Activated CD4-positive, alpha-beta T cell treated with anti-CD3 and anti-CD28 coated beads, Interleukin-2, amount 10 ng/mL, durations not matched to agents 7 days and 5 days (primary cell): ENCODE measurements at regions not wholly inside any gene's neighbourhood (a gene's known extent, or its start where the extent isn't known, plus 50 kb on each side); places are given as distances from the start of the nearest gene placed in this dataset.

Experiments used
- CTCF ChIA-PET: fragments of 350-600 bp; sonication (Branson Sonifier 250); formaldehyde crosslinking; loops from one replicate; lab custom pipeline; 2021; ENCODE audit warnings: antibody characterized with exemption; lab: Charles Lee
- POLR2A ChIA-PET: fragments of 350-600 bp; sonication (Branson Sonifier 250); formaldehyde crosslinking; loops from one replicate; lab custom pipeline; 2021; ENCODE audit warnings: antibody characterized with exemption; lab: Charles Lee
- DNase-seq: peaks from one replicate; pipeline ENCODE4 v3.0.0-alpha.2; 2020
- H3K27ac Mint-ChIP-seq: one replicate; pipeline ENCODE4 v1.8.0; 2021; ENCODE audit warnings: mild to moderate bottlenecking, moderate library complexity, mixed read lengths
- H3K27me3 Mint-ChIP-seq: one replicate; pipeline ENCODE4 v1.8.0; 2021; ENCODE audit warnings: mixed read lengths
- H3K36me3 Mint-ChIP-seq: one replicate; pipeline ENCODE4 v1.8.0; 2021; ENCODE audit warnings: low read depth, mixed read lengths
- H3K4me1 Mint-ChIP-seq: one replicate; pipeline ENCODE4 v1.8.0; 2021; ENCODE audit warnings: mixed read lengths
- H3K4me3 Mint-ChIP-seq: one replicate; pipeline ENCODE4 v1.8.0; 2021; ENCODE audit warnings: mild to moderate bottlenecking, moderate library complexity, mixed read lengths
- H3K9me3 Mint-ChIP-seq: one replicate; pipeline ENCODE4 v1.8.0; 2021; ENCODE audit warnings: mixed read lengths

DNA sequence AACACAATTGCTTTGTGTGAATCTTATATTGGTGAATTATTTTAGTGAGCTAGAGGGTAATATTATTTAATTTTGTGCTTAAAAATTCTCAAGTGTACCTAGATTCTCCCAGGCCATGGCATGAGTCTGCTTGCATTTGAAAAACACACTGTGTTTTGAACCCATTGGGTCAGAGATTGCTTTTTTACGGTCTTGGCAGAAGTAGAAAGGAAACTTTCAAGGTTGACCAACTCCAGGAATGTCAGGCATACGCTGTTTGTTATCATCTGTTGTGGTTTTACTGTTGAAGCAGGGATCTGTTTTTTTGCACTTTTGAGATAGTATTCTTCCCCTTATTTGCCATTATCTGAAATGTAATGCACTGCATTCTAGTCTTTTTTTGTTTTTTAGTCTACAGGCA, 377.4 kb downstream of the RPRM start:
- no peaks in the 10 kb centered on the region for H3K27me3 Mint-ChIP-seq
- ChIA-PET CTCF (no interaction called here), POLR2A (no interaction called here)
- no peaks in the 10 kb centered on the region for H3K4me1 Mint-ChIP-seq
- no peaks in the 10 kb centered on the region for H3K36me3 Mint-ChIP-seq
- no peak overlapping the region for H3K4me3 Mint-ChIP-seq
- no peak for DNase-seq
- no peak overlapping the region for H3K27ac Mint-ChIP-seq
- H3K9me3 Mint-ChIP-seq: peaks cover 5% of the 10 kb centered on the region

DNA sequence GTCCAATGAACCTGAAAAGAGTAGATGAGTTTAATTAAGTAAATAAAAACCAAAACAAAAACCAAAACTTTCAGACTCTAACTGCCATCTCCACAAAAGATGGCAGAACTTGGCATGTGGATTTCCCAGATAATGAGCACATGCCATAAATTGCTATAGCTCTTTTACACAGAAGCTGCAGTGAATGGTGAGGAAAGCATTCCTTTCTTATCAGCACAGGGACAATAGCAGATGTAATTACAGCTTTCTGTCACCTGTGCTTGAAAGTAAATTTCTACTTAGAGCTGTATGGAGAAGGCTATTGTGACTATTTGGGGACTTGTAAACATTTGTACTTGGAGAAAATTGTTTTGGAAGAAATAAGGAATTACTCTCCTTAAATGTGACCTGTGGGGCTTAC, 378.4 kb downstream of the RPRM start:
- no peak overlapping the region for H3K27ac Mint-ChIP-seq
- POLR2A ChIA-PET: no interaction called here
- CTCF ChIA-PET: no interaction called here
- no peaks in the 10 kb centered on the region for H3K36me3 Mint-ChIP-seq
- no peaks in the 10 kb centered on the region for H3K4me1 Mint-ChIP-seq
- H3K4me3 Mint-ChIP-seq: no peak overlapping the region
- DNase-seq: no peak
- no peaks in the 10 kb centered on the region for H3K27me3 Mint-ChIP-seq
- H3K9me3 Mint-ChIP-seq: peaks cover 5% of the 10 kb centered on the region

DNA sequence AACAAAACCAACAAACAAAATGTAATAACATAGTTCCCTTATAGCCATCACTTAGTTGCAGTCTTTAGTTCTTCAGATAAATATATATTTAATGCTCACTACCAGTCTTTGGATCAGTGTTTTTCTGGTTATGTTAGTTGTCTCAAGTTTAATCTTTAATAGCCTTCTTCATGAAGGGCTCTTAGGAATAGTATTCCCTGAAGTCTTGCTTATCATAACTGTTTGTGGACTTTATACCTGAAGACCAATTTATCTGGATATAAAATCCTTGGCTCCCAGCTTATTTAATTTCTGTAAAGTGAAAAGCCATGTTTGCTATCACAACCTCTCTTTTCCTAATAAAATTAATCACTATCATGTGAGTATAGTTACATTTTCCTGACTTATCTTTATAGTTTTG, 379.7 kb downstream of the ARL6IP6 start:
- Mint-ChIP-seq H3K27ac (no peak overlapping the region), H3K36me3 (no peaks in the 10 kb centered on the region), H3K9me3 (peaks cover 8% of the 10 kb centered on the region), H3K4me3 (no peak overlapping the region), H3K27me3 (no peaks in the 10 kb centered on the region), H3K4me1 (no peaks in the 10 kb centered on the region)
- ChIA-PET CTCF (no interaction called here), POLR2A (no interaction called here)
- no peak for DNase-seq

DNA sequence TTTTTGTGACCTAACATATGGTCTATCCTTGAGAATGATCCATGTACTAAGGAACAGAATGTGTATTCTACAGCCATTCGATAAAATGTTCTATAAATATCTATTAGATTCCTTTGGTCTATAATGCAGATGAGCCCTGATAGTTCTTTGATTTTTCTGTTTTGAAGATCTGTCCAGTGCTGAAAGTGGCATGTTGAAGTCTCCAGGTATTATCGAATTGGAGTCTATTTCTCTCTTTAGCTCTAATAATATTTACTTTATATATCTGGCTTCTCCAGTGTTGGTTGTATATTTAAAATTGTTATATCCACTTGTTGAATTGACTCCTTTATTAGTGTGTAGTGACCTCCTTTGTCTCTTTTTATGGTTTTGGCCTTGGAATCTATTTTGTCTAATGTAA, 377.9 kb downstream of the ARL6IP6 start:
- POLR2A ChIA-PET: no interaction called here
- Mint-ChIP-seq H3K9me3 (peaks cover 8% of the 10 kb centered on the region), H3K4me1 (no peaks in the 10 kb centered on the region), H3K27ac (no peak overlapping the region), H3K36me3 (no peaks in the 10 kb centered on the region), H3K27me3 (no peaks in the 10 kb centered on the region), H3K4me3 (no peak overlapping the region)
- CTCF ChIA-PET: no interaction called here
- DNase-seq: no peak

DNA sequence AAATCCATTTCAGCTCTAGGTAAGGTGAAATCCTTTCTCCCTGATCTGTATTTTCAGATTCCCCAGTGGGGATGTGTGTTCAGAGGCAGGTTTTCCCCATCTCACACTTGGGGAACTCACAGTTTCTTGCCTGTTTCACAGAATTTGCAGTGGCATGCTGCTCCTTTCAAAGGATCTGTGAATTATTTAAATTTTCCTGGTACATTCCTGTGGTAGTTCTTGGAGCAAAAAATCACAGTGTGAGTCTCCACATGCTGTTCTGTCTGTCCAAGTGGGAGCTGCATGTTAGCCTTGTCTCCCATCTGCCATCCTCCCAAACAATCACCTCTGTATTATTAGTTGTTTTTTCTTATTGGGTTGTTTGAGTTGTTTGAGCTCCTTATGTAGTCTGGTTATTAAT, 372.9 kb downstream of the ARL6IP6 start:
- POLR2A ChIA-PET: no interaction called here
- Mint-ChIP-seq H3K4me3 (no peak overlapping the region), H3K27me3 (no peaks in the 10 kb centered on the region), H3K36me3 (no peaks in the 10 kb centered on the region), H3K9me3 (peaks cover 5% of the 10 kb centered on the region), H3K4me1 (no peaks in the 10 kb centered on the region), H3K27ac (no peak overlapping the region)
- CTCF ChIA-PET: interaction anchor here (0.8 kb wide), 1 partner anchor 33 kb away, joined by 3 read pairs; no protein-coding TSS in a partner anchor
- DNase-seq: no peak

DNA sequence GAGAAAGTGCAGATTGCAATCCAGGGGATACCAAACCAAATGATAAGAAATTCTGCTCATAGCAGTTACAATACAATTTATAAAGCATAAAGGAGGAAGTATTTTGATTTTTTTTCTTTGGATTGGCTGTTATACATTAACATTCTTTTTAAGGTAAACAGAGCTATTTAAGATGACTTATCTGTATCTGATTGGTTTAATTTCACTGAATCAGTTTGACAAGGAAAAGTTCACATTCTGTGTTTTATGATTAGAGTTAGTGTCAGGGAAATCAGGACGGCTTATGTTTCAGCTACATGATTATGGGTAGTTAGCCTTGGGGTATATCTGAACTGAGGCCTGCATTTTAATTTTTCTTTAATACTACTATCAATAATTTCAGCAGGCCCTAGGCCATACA, 360.9 kb downstream of the ARL6IP6 start:
- Mint-ChIP-seq H3K27ac (no peak overlapping the region), H3K4me3 (no peak overlapping the region), H3K9me3 (no peaks in the 10 kb centered on the region), H3K4me1 (no peaks in the 10 kb centered on the region), H3K36me3 (no peaks in the 10 kb centered on the region), H3K27me3 (no peaks in the 10 kb centered on the region)
- no peak for DNase-seq
- ChIA-PET CTCF (no interaction called here), POLR2A (no interaction called here)

GRCh38 chr2:153077311-153077710, 358.9 kb downstream of the ARL6IP6 start:
- DNase-seq: no peak
- no peaks in the 10 kb centered on the region for H3K36me3 Mint-ChIP-seq
- ChIA-PET POLR2A (no interaction called here), CTCF (no interaction called here)
- no peaks in the 10 kb centered on the region for H3K27me3 Mint-ChIP-seq
- H3K4me1 Mint-ChIP-seq: no peaks in the 10 kb centered on the region
- H3K27ac Mint-ChIP-seq: no peak overlapping the region
- H3K9me3 Mint-ChIP-seq: no peaks in the 10 kb centered on the region
- H3K4me3 Mint-ChIP-seq: no peak overlapping the region

GRCh38 chr2:153074207-153074606, 355.8 kb downstream of the ARL6IP6 start:
- Mint-ChIP-seq H3K27me3 (no peaks in the 10 kb centered on the region), H3K27ac (no peak overlapping the region), H3K36me3 (no peaks in the 10 kb centered on the region), H3K9me3 (no peaks in the 10 kb centered on the region), H3K4me3 (no peak overlapping the region), H3K4me1 (no peaks in the 10 kb centered on the region)
- DNase-seq: no peak
- ChIA-PET POLR2A (no interaction called here), CTCF (no interaction called here)

- no peak for DNase-seq
- CTCF ChIA-PET: no interaction called here
- Mint-ChIP-seq H3K4me1 (no peaks in the 10 kb centered on the region), H3K27ac (no peak overlapping the region), H3K4me3 (no peak overlapping the region), H3K36me3 (no peaks in the 10 kb centered on the region), H3K9me3 (no peaks in the 10 kb centered on the region), H3K27me3 (no peaks in the 10 kb centered on the region)
- POLR2A ChIA-PET: no interaction called here
Observed at GRCh38 chr2:153072813-153073212, 354.4 kb downstream of the ARL6IP6 start.

DNA sequence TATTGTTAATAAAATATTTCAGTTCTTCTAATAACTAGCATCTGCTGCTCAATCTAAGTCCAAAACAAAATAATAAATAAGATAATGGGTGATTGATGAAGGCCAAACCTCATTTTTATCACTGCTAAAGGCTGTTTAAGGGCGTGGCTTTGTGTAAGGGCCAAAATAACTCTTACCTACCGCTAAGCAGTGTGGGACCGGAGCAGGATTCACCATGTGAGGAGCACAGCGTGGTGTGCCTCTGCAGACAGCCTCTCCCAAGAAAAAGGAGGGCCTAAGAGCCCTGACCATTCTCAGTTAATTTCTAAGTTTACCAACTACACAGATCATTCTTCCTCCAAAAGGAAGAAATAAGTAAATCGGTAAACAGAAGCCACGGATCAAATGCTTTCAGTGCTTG, 353.7 kb downstream of the ARL6IP6 start:
- H3K4me1 Mint-ChIP-seq: no peaks in the 10 kb centered on the region
- H3K4me3 Mint-ChIP-seq: no peak overlapping the region
- ChIA-PET CTCF (no interaction called here), POLR2A (no interaction called here)
- DNase-seq: no peak
- no peak overlapping the region for H3K27ac Mint-ChIP-seq
- H3K36me3 Mint-ChIP-seq: no peaks in the 10 kb centered on the region
- no peaks in the 10 kb centered on the region for H3K27me3 Mint-ChIP-seq
- H3K9me3 Mint-ChIP-seq: no peaks in the 10 kb centered on the region

DNA sequence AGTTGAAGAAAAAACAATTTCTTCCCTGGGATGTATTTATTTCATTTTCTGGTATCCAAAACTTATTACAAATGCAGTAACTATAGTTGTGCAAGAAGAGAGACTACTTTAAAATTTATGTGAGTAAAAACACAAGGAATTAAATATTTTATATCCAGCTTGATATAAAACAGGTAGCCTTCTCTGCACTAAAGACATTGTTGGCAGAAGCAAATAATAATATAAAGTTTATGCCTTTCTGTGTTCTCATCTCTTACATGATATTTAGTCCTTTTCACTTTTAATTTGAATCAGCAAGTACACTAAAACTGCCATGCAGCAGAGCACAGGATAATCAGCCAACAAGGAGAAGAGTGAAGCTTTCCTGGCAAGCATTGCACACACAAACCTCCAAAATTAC, 352.7 kb downstream of the ARL6IP6 start:
- Mint-ChIP-seq H3K36me3 (no peaks in the 10 kb centered on the region), H3K27me3 (no peaks in the 10 kb centered on the region), H3K9me3 (no peaks in the 10 kb centered on the region), H3K4me3 (no peak overlapping the region), H3K4me1 (no peaks in the 10 kb centered on the region), H3K27ac (no peak overlapping the region)
- ChIA-PET CTCF (no interaction called here), POLR2A (no interaction called here)
- DNase-seq: no peak

DNA sequence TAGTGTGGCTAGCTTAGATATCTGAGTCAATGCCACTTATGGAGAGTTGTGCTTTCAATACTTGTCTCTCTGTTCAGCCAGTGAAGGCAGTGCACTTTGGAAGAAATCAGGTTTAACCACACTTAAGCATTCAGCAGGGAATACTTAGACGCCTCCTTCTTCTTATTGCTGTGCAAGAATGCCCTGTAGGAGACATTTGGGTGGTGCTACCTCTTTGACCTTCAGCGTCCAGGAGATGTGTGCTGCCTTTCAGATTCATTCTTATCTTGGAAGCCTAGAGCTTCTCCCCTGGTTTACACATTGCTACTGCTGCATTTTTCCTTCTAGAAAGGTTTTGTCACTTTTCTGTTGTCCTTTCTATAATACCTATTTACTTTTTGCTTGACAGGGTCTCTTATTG, 350.5 kb downstream of the ARL6IP6 start:
- ChIA-PET POLR2A (no interaction called here), CTCF (no interaction called here)
- Mint-ChIP-seq H3K4me3 (no peak overlapping the region), H3K9me3 (no peaks in the 10 kb centered on the region), H3K4me1 (no peaks in the 10 kb centered on the region), H3K27me3 (no peaks in the 10 kb centered on the region), H3K36me3 (no peaks in the 10 kb centered on the region), H3K27ac (no peak overlapping the region)
- no peak for DNase-seq

- H3K27ac Mint-ChIP-seq: no peak overlapping the region
- H3K36me3 Mint-ChIP-seq: no peaks in the 10 kb centered on the region
- H3K4me3 Mint-ChIP-seq: no peak overlapping the region
- no peaks in the 10 kb centered on the region for H3K4me1 Mint-ChIP-seq
- no peaks in the 10 kb centered on the region for H3K9me3 Mint-ChIP-seq
- CTCF ChIA-PET: no interaction called here
- POLR2A ChIA-PET: no interaction called here
- DNase-seq: no peak
- H3K27me3 Mint-ChIP-seq: no peaks in the 10 kb centered on the region
Observed at GRCh38 chr2:153068052-153068451, 349.6 kb downstream of the ARL6IP6 start.

- H3K36me3 Mint-ChIP-seq: no peaks in the 10 kb centered on the region
- no peaks in the 10 kb centered on the region for H3K4me1 Mint-ChIP-seq
- H3K9me3 Mint-ChIP-seq: no peaks in the 10 kb centered on the region
- DNase-seq: no peak
- H3K4me3 Mint-ChIP-seq: no peak overlapping the region
- no peak overlapping the region for H3K27ac Mint-ChIP-seq
- POLR2A ChIA-PET: no interaction called here
- CTCF ChIA-PET: interaction anchor here (1.5 kb wide), 1 partner anchor 10 kb away, joined by 3 read pairs; no protein-coding TSS in a partner anchor
- H3K27me3 Mint-ChIP-seq: no peaks in the 10 kb centered on the region
Observed at GRCh38 chr2:153059338-153060052, 341.1 kb downstream of the ARL6IP6 start.
